SK-N-SH treated with all-trans-retinoic acid at 6 μM for 48 hours (cell line): ENCODE measurements at regions not wholly inside any gene's neighbourhood (a gene's known extent, or its start where the extent isn't known, plus 50 kb on each side); places are given as distances from the start of the nearest gene placed in this dataset.

Source experiments
- ESRRG ChIP-seq: fragments of 250-450 bp; sonication (Bioruptor Pico); IDR thresholded peaks from 2 replicates; pipeline ENCODE4 v1.6.1; 2021; ENCODE audit warnings: mild to moderate bottlenecking
- PPARA ChIP-seq: fragments of 250-450 bp; sonication (Bioruptor Pico); IDR thresholded peaks from 2 replicates; pipeline ENCODE4 v1.5.0; 2020; ENCODE audit warnings: mild to moderate bottlenecking, borderline replicate concordance
- TSHZ2 ChIP-seq: fragments of 250-450 bp; sonication (Bioruptor Pico); IDR thresholded peaks from 2 replicates; pipeline ENCODE4 v1.5.0; 2020; ENCODE audit warnings: mild to moderate bottlenecking, moderate library complexity
- ZFP3 ChIP-seq: fragments of 250-450 bp; sonication (Bioruptor Pico); IDR thresholded peaks from 2 replicates; pipeline ENCODE4 v1.5.0; 2020; ENCODE audit warnings: mild to moderate bottlenecking, moderate library complexity
- ZNF565 ChIP-seq: fragments of 450-650 bp; formaldehyde crosslinking; conservative IDR thresholded peaks from 2 replicates; pipeline ENCODE4 v1.5.0; 2020; ENCODE audit warnings: low read depth, mild to moderate bottlenecking, moderate library complexity
- ZNF70 ChIP-seq: fragments of 450-650 bp; formaldehyde crosslinking; IDR thresholded peaks from 2 replicates; pipeline ENCODE4 v1.5.0; 2020; ENCODE audit warnings: mild to moderate bottlenecking, moderate library complexity
- ZNF8 ChIP-seq: fragments of 450-650 bp; formaldehyde crosslinking; IDR thresholded peaks from 2 replicates; pipeline ENCODE4 v1.5.0; 2020; ENCODE audit warnings: mild to moderate bottlenecking, moderate library complexity
- TF ChIP-seq, protein P1 (sequence below): fragments of 250-450 bp; sonication (Bioruptor Pico); IDR thresholded peaks from 2 replicates; pipeline ENCODE4 v1.8.0; 2020; ENCODE audit warnings: mild to moderate bottlenecking, moderate library complexity, borderline replicate concordance

DNA sequence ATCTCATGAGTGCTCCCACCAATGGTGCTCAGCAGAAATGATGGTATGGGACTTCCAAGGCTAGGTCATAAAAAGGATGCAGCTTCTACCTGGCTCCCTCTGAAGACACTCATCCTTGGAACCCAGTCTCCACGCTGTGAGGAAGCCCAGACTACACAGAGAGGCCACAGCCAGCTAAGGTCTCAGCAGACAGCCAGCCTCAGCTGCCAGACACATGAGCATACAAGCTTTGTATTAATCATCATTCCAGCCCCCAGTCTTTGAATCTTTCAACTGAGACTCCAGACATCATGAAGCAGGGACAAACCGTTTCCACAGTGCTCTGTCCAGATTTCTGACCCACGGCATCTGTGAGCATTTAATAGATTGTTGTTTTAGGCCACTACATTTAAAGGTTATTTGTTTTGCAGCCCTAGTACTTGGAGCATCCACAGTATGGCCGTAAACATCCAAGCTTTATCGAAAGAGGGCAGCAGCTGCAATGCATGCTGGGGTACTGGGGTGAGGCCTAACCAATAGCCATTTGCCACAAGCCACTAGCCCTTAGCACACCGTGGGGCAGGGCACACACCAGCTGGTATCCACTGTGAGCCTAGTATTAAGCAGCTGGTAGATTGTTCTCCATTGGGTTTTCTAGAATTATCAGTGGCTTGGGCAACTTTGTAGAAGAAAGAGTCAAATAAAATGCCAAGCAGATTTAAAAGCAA is 449.1 kb downstream of the BCOR start:
- TF ChIP-seq, protein P1, sequence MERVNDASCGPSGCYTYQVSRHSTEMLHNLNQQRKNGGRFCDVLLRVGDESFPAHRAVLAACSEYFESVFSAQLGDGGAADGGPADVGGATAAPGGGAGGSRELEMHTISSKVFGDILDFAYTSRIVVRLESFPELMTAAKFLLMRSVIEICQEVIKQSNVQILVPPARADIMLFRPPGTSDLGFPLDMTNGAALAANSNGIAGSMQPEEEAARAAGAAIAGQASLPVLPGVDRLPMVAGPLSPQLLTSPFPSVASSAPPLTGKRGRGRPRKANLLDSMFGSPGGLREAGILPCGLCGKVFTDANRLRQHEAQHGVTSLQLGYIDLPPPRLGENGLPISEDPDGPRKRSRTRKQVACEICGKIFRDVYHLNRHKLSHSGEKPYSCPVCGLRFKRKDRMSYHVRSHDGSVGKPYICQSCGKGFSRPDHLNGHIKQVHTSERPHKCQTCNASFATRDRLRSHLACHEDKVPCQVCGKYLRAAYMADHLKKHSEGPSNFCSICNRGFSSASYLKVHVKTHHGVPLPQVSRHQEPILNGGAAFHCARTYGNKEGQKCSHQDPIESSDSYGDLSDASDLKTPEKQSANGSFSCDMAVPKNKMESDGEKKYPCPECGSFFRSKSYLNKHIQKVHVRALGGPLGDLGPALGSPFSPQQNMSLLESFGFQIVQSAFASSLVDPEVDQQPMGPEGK (CRISPR knock-in tag): no peak
- TF ChIP-seq PPARA (no peak), ZFP3 (CRISPR knock-in tag) (no peak), ZNF70 (CRISPR knock-in tag) (no peak), TSHZ2 (CRISPR knock-in tag) (no peak), ESRRG (CRISPR knock-in tag) (no peak), ZNF8 (CRISPR knock-in tag) (no peak), ZNF565 (CRISPR knock-in tag) (no peak)
